ENCODE measurements at regions not wholly inside any gene's neighbourhood (a gene's known extent, or its start where the extent isn't known, plus 50 kb on each side); places are given as distances from the start of the nearest gene placed in this dataset.

- TF ChIP-seq CSRNP2 (CRISPR knock-in tag; conservative IDR thresholded peaks at IDR 0.05; ENCODE audit: low read depth) (no peak), ZNF513 (CRISPR knock-in tag; conservative IDR thresholded peaks at IDR 0.05) (no peak), THRA (CRISPR knock-in tag; IDR thresholded peaks at IDR 0.05; ENCODE audit: borderline replicate concordance) (peak; percentile 13; the same call in 1 of the 2 replicates), ZSCAN31 (CRISPR knock-in tag; IDR thresholded peaks at IDR 0.05; ENCODE audit: low read depth) (no peak; the same call in 1 of the 2 replicates), ZNF407 (CRISPR knock-in tag; IDR thresholded peaks at IDR 0.05; ENCODE audit: not compliant biosample characterization) (no peak), ELF1 (CRISPR knock-in tag; IDR thresholded peaks at IDR 0.05) (peak; percentile 32; the same call in 1 of the 2 replicates), ZNF430 (CRISPR knock-in tag; IDR thresholded peaks at IDR 0.05) (no peak), NONO (IDR thresholded peaks at IDR 0.05) (no peak), NONO (CRISPR knock-in tag; conservative IDR thresholded peaks at IDR 0.05) (no peak), NR1H2 (CRISPR knock-in tag; IDR thresholded peaks at IDR 0.05; ENCODE audit: borderline replicate concordance, low read depth) (no peak), ZBED4 (CRISPR knock-in tag; IDR thresholded peaks at IDR 0.05; ENCODE audit: borderline replicate concordance) (no peak)
These were observed 105.7 kb downstream of the RASSF10 start (continued) for GRCh38 chr11:13114566-13115379.

Data from HepG2 (cell line).